Pancreas (tissue), 10 donors: ENCODE measurements at regions not wholly inside any gene's neighbourhood (a gene's known extent, or its start where the extent isn't known, plus 50 kb on each side); places are given as distances from the start of the nearest gene placed in this dataset.
"Not testable (repeated sequence)": the region's sequence is repeated elsewhere in the genome, so short reads cannot be mapped to it uniquely, and the experiment has no call there.

Experiments
- ATAC-seq, 4 donors: fragments of 200-7000 bp; cut with Tn5 transposase; one replicate each; pipeline versions ENCODE4 v1.8.0 to v1.9.1; 2020; ENCODE audit warnings: mild to moderate bottlenecking in 4 of 4, moderate library complexity in 4 of 4
- DNase-seq, 6 donors: peaks; one replicate each; pipeline ENCODE4 v3.0.0-alpha.2; 2020
- FAIRE-seq: peaks from 2 replicates; lab custom pipeline; 2012; peaks lifted over from hg19 to GRCh38; lab: Jason Lieb, UNC
- H3K27ac ChIP-seq, 4 donors: fragments of 200-600 bp; sonication (generic); 1 replicate in 3 of 4; 2 replicates in 1 of 4; pipeline versions ENCODE4 v1.5.0 to v1.8.0; 2020
- H3K27me3 ChIP-seq, 4 donors: fragments of 200-600 bp; one replicate each; pipeline ENCODE4 v1.8.0; 2021
- H3K36me3 ChIP-seq, 3 donors: fragments of 200-600 bp; sonication (generic) in 1 of 3; one replicate each; pipeline versions ENCODE4 v1.5.0 to v1.8.0; 2020 to 2021
- H3K4me1 ChIP-seq, 3 donors: fragments of 200-600 bp; one replicate each; pipeline ENCODE4 v1.8.0; 2021
- H3K4me3 ChIP-seq, 4 donors: fragments of 200-600 bp; sonication (generic) in 2 of 4; one replicate each; pipeline versions ENCODE4 v1.5.0 to v1.8.0; 2020 to 2021
- H3K9me3 ChIP-seq, 4 donors: fragments of 200-600 bp; one replicate each; pipeline ENCODE4 v1.8.0; 2021
- WGBS, 2 donors: extraction: QIAGEN DNeasy Blood & Tissue Kit; methylation state at CpG; one replicate each; pipeline ENCODE4 v1.1.7; 2013; 5-methylcytosine and 5-hydroxymethylcytosine counted together
- intact Hi-C, 3 donors: fragments of 100-400 bp; cut with DNase I; formaldehyde crosslinking; loops; one replicate each; pipeline versions ENCODE4 v1.11.1 to v1.14.2; 2022
- TF ChIP-seq, protein P1 (sequence below), 4 donors: fragments of 200-600 bp; sonication (generic) in 3 of 4; IDR thresholded peaks; one replicate each; pipeline versions ENCODE4 v1.5.0 to v1.8.0; 2021; ENCODE audit warnings: antibody characterized with exemption in 4 of 4
- donor health status: healthy with polysubstance abuse.
- donor health status: DM: no; HTN: no; CAD: no; lungs with moderate emphysema.
- donor health status: DM: no; HTN: no; CAD: no.
- donor health status: control.
- donor health status: control.
- donor health status: Bipolar disorder and iron deficiency.
- donor health status: DM: yes; HTN: yes; CAD: no.
- donor health status: DM: no; HTN: no; CAD: no.
- donor health status: DM: no; HTN: no; CAD: no.
- donor health status: DM: yes; HTN: yes; CAD: no.

DNA sequence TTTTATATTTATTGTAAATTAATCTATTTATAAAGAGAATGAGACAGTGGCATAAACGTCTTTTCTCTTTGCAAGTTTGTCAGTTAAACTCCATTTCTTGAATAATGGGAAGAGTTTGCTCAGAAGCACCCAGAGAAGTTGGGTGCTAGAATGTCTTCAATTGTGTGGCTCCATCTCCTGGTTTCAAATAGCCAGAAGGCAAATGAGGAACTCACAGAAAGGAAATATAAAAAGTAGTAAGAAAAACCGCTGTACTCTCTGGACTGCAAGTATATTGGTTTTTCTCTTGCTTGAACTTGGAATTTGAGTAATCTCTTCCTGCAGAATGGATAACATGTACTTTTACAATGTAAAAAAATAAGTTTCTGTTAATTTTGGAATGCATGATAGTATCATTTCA, 217.5 kb downstream of the DPY19L2 start:
- no peak for DNase-seq
- FAIRE-seq = no peak
- intact Hi-C loops = no loop called here
- Histone ChIP-seq H3K4me3 (no peak overlapping the region), H3K9me3 (no peaks in the 10 kb centered on the region), H3K36me3 (no peaks in the 10 kb centered on the region), H3K27ac (no peak overlapping the region), H3K27me3 (no peaks in the 10 kb centered on the region), H3K4me1 (no peaks in the 10 kb centered on the region)
- TF ChIP-seq, protein P1, sequence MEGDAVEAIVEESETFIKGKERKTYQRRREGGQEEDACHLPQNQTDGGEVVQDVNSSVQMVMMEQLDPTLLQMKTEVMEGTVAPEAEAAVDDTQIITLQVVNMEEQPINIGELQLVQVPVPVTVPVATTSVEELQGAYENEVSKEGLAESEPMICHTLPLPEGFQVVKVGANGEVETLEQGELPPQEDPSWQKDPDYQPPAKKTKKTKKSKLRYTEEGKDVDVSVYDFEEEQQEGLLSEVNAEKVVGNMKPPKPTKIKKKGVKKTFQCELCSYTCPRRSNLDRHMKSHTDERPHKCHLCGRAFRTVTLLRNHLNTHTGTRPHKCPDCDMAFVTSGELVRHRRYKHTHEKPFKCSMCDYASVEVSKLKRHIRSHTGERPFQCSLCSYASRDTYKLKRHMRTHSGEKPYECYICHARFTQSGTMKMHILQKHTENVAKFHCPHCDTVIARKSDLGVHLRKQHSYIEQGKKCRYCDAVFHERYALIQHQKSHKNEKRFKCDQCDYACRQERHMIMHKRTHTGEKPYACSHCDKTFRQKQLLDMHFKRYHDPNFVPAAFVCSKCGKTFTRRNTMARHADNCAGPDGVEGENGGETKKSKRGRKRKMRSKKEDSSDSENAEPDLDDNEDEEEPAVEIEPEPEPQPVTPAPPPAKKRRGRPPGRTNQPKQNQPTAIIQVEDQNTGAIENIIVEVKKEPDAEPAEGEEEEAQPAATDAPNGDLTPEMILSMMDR (IDR thresholded peaks at IDR 0.05) = no peak
- WGBS, 2 donors = 61 to 64% methylated on average over 2 of the region's 2 CpGs
- ATAC-seq = no peak

DNA sequence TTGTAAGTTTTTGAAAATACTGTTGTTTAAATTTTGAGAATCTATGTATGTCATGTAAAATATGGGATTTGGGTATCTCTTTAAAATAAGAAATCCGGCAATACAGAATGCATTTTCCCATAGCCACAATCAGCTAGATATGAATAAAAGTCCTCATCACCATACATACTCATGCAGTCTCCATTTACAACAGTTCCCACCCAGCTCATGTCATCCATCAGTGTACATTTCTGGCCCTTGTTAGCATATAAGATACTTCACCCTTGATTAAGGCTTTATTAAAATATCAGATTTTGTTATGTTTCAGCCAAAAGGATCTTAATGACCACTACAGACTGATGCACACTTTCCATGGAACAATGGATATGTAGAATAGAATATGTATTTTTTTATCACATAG, 218.0 kb downstream of the DPY19L2 start:
- Histone ChIP-seq H3K27ac (no peak overlapping the region), H3K27me3 (no peaks in the 10 kb centered on the region), H3K4me1 (no peaks in the 10 kb centered on the region), H3K36me3 (no peaks in the 10 kb centered on the region), H3K9me3 (no peaks in the 10 kb centered on the region), H3K4me3 (no peak overlapping the region)
- no peak for ATAC-seq
- no peak for DNase-seq
- WGBS, 2 donors = 54 to 71% methylated on average over 1 of the region's 1 CpG
- intact Hi-C loops = no loop called here
- TF ChIP-seq, protein P1 (IDR thresholded peaks at IDR 0.05) = no peak
- no peak for FAIRE-seq

DNA sequence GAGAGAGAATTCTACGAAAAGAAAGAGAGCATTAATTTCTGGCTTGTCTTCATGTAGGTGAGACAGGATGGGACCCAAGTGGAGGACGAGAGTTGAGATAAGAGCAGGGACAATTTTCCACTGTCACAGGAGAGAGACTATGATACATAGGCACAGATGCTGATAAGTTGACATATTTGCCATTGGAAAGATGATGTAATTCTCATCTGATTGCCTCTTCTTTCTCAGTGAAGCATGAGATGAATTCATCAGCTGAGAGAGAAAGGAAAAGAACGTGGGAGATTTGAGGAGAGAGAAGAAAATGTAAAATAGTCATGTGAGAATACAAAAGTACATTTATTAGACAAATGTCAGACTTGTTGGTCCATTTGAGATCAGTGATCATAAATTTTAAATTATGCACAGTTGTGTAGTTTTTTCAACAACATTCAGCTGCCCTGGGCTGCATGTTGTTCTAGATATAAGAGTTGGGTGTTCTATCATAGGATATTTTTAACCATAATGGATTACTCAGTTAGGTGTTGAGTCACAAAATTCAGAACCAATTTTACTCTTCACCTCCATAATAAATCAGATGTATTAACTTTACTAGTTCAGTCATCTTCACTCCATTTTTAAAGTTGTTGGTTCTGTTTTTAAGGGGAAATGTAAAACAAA, 222.9 kb downstream of the DPY19L2 start:
- no peak overlapping the region for H3K4me3 ChIP-seq
- intact Hi-C loops = no loop called here
- H3K27ac ChIP-seq = no peak overlapping the region
- H3K27me3 ChIP-seq = no peaks in the 10 kb centered on the region
- FAIRE-seq = no peak
- 46 to 47% methylated on average over 3 of the region's 3 CpGs for WGBS, 2 donors
- no peak for DNase-seq
- TF ChIP-seq, protein P1 (IDR thresholded peaks at IDR 0.05) = no peak
- no peaks in the 10 kb centered on the region for H3K36me3 ChIP-seq
- ATAC-seq = no peak
- H3K9me3 ChIP-seq = no peaks in the 10 kb centered on the region
- no peaks in the 10 kb centered on the region for H3K4me1 ChIP-seq

DNA sequence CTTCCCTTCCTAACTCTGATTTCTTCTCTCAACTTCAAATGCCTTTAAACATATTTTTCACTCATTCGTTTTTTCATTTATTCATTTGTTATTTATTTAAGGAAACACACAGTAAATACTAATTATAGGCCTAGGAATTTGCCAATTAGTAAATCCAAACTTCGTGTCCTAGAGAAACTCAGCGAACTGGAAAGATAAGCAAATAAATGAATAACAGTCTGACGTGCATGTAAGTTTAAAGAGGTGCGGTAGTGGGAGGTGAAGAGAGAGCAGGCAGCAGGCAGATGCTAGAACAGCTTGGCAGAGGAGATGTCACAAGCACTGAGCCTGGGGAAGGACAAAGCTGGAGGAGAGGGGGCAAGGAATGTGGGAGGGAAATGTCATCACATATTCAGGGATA, 228.2 kb downstream of the DPY19L2 start:
- 8 to 14% methylated on average over 5 of the region's 5 CpGs for WGBS, 2 donors
- intact Hi-C loops = no loop called here
- Histone ChIP-seq H3K9me3 (no peaks in the 10 kb centered on the region), H3K27ac (no peak overlapping the region), H3K4me1 (no peaks in the 10 kb centered on the region), H3K36me3 (no peaks in the 10 kb centered on the region), H3K4me3 (no peak overlapping the region), H3K27me3 (no peaks in the 10 kb centered on the region)
- ATAC-seq (no peak), FAIRE-seq (no peak), DNase-seq (no peak)
- TF ChIP-seq, protein P1 (IDR thresholded peaks at IDR 0.05) = no peak

DNA sequence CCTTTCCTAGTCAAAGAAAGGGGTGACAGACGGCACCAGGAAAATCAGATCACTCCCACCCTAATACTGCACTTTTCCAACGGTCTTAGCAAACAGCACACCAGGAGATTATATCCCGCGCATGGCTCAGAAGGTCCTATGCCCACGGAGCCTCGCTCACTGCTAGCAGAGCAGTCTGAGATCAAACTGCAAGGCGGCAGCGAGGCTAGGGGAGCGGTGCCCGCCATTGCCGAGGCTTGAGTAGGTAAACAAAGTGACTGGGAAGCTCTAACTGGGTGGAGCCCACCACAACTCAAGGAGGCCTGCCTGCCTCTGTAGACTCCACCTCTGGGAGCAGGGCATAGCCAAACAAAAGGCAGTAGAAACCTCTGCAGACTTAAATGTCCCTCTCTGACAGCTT, 233.9 kb downstream of the DPY19L2 start:
- ATAC-seq, H3K27ac ChIP-seq, FAIRE-seq, DNase-seq, H3K4me3 ChIP-seq, H3K27me3 ChIP-seq, H3K4me1 ChIP-seq, intact Hi-C loops, H3K9me3 ChIP-seq, H3K36me3 ChIP-seq: not testable (repeated sequence)
- WGBS, 2 donors = 84% methylated on average over 11 of the region's 11 CpGs

DNA sequence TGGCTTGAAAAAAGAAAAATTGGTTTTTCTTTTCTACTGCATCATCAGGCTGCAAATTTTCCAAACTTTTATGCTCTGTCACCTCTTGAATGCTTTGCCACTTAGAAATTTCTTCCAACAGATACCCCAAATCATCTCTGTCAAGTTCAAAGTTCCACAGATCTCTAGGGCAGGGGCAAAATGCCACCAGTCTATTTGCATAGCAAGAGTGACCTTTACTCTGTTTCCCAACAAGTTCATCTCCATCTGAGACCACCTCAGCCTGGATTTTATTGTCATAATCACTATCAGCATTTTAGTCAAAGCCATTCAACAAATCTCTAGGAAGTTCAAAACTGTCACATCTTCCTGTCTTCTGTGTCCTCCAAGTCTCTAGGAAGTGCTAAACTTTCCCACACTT, 240.3 kb downstream of the DPY19L2 start:
- FAIRE-seq, H3K9me3 ChIP-seq, H3K4me3 ChIP-seq, ATAC-seq, H3K36me3 ChIP-seq, H3K27ac ChIP-seq, DNase-seq, H3K27me3 ChIP-seq, intact Hi-C loops, H3K4me1 ChIP-seq: not testable (repeated sequence)

DNA sequence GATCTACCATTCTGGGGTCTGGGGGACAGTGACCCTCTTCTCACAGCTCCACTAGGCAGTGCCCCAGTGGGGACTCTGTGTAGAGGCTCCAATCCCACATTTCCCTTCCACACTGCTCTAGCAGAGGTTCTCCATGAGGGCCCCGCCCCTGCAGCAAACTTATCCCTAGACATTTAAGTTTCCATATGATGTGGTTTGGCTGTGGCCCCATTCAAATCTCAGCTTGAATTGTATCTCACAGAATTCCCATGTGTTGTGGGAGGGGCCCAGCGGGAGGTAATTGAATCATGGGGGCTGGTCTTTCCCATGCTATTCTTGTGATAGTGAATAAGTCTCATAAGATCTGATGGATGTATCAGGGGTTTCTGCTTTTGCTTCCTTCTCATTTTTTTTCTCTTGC, 241.3 kb downstream of the DPY19L2 start:
- H3K27ac ChIP-seq, intact Hi-C loops, H3K27me3 ChIP-seq, H3K36me3 ChIP-seq, H3K9me3 ChIP-seq, FAIRE-seq, H3K4me1 ChIP-seq, H3K4me3 ChIP-seq, DNase-seq, ATAC-seq: not testable (repeated sequence)
- WGBS, 2 donors = 71 to 86% methylated on average over 2 of the region's 2 CpGs
